KBM-7 (cell line): ENCODE measurements at regions not wholly inside any gene's neighbourhood (a gene's known extent, or its start where the extent isn't known, plus 50 kb on each side); places are given as distances from the start of the nearest gene placed in this dataset.

ENCODE experiments used
- DNase-seq: peaks from one replicate; pipeline ENCODE4 v3.0.0-alpha.2; 2015
- in situ Hi-C: fragments of 300-500 bp; cut with MboI; formaldehyde crosslinking; loops from 2 replicates; pipeline ENCODE4 v1.14.3; 2020; ENCODE audit warnings: low sequenced_read_pairs, low pct_unique_long_range_greater_than_20kb, mixed read lengths

- in situ Hi-C loops: no loop called here
- DNase-seq: no peak
Measured at GRCh38 chr2:122471753-122472152, 716.3 kb downstream of the TSN start.

DNA sequence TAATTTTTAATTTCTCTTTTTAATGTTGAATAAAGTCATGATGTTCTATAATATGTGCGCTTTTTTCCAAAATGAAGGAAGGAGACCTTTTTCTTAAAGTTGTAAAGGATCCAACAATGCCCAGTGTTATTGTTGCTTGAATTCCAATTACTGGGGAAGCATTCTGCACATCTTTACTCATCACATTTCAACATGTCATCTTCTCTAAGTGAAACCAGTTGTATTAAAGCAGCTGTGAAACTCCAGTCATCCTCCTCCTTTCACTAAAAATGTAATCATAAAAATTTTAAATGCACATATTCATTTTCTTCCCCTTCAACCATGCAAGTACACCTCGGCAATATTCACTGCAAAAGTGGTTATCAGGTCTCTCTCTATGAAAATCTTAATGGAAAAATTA is 722.7 kb downstream of the TSN start:
- in situ Hi-C loops: no loop called here
- DNase-seq: no peak

GRCh38 chr2:122478771-122479170 is 723.3 kb downstream of the TSN start:
- in situ Hi-C loops: no loop called here
- DNase-seq: no peak

DNA sequence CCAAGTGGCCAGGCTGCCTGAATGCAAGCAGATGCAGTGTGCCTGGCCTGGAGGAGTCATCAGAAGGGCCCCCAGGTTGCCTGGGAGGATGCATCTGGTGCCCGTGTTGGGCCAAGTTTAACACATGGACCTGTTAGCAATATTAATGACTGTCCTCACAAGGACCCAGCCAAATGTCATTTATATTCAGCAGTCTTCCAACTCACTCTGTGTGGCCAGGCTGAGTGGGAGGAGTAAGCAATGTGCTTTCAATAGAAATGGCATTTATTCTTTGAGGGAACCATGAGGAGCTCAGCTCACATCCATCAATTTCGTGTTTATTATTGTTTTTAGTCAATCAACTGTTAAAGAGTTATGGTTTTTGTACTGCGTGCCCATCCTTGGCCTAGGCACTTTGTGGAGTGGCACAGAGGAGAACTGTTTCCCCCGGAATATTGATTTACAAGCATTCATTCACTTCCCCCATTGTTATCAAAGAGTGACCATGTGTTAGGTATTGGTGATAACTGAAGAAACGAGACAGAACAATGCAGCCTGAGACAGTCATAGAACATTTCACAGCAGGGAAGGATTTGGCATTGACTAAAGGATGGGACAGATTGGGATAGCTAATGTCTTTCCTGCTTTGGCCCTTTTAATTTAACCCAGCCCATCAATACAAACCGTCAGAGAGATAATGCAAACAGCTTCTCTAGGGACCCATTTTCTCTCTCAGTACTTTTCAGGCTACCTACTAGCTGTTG is 725.2 kb downstream of the TSN start:
- in situ Hi-C loops: no loop called here
- DNase-seq: no peak

GRCh38 chr2:122481244-122481622 is 725.8 kb downstream of the TSN start:
- no peak for DNase-seq
- in situ Hi-C loops: no loop called here

GRCh38 chr2:122481717-122482116 is 726.3 kb downstream of the TSN start:
- no peak for DNase-seq
- in situ Hi-C loops: no loop called here

DNA sequence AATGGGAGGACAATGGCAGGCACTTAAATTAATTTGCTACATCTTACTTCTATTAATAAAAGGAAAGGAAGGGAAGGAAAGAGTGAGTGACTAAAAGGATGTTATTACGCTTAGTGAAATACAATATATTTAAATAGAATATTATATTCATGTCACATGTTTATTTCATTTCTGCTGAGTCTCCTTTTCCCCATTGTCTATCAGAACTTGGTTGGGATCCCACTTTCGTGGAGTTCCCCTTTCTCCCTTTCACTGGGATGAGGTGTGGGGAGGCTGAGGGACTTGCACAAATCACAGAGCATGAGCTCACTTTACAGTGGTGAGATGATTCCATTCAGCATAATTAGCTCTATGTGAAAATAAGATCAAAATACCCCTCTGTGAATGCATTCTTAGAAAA is 730.6 kb downstream of the TSN start:
- in situ Hi-C loops: no loop called here
- DNase-seq: no peak

DNA sequence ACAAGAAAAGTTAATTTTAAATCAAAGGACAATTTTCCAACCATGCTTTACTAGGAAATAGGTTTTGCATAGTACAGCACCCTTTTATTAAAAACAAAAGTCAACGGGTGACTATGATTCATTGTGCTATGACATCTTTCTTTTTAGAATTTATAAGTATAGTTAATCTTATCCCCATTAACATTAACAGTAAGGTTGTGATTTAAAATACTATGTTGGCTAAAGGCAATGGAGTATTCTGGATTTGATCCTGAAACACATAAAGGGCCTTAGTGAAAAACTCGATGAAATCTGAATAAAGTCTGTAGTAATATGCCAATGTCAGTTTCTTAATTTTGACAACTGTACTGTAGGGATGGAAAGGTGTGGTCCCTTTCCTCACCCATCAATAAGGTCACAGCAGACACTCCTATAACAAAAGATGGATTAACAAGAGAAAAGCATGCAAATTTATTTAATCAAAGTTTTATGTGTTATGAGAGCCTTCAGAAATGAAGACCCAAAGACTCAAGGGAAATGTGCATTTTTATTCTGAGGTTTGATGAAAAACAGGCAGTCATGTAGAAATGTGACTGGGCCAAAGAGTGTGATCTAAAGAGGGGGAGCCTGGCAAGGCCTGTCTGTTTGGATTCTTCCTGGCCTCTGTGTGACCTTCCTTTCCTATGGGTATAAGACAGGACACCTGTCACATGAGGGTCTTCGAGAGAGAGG is 731.4 kb downstream of the TSN start:
- in situ Hi-C loops: no loop called here
- DNase-seq: no peak

DNA sequence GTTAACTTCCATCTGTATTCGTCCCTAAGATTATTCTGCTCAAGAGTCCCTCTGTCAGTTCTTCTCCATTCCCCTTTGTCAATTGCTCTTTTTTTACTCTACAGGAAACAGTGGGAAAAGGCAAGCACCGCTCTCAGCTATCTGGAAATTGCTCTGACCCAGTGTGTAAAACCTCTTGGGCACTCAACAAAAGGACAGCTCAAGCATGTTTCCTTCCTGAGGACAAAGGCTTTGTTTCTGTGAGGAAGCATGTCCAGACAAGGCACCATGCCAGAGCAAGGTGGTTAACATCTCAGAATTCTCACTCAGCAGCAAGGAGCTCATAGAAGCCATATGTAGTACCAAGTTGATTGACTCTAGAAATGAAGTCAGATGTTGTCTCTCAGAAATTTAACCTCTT is 735.6 kb downstream of the TSN start:
- DNase-seq: peak; percentile 54

DNA sequence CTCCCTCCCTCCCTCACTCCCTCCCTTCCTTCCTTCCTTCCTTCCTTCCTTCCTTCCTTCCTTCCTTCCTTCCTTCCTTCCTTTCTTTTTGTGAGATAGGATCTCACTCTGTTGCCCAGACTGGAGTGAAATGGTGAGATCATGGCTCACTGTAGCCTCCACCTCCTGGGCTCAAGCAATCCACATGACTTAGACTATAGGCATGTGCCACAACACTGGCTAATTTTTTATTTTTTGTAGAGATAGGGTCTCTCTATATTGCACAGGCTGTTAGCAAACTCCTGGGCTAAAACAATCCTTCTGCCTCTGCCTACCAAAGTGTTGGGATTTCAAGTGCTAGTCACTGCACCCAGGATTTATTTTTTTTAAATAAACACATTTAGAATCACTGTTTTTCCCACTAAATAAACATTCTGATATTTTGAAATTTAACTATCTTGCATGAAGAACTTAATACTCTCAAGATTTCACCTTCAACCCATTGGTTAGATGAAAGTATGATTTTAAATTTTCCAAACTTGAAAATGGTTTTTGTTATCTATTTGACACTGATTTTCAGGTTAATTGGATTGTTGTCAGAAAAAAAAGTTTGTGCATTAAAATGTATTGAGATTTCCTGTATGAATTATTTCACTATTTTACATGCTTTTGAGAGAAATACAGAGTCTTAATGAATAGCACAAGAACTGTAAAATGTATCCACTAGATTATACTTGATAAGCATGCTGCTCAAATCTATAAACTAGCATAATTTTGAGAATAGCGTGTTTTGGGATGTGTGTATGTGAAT is 745.1 kb downstream of the TSN start:
- in situ Hi-C loops: no loop called here
- DNase-seq: no peak

More for the DNA sequence above, 735.6 kb downstream of the TSN start:
- in situ Hi-C loops: no loop called here

DNA sequence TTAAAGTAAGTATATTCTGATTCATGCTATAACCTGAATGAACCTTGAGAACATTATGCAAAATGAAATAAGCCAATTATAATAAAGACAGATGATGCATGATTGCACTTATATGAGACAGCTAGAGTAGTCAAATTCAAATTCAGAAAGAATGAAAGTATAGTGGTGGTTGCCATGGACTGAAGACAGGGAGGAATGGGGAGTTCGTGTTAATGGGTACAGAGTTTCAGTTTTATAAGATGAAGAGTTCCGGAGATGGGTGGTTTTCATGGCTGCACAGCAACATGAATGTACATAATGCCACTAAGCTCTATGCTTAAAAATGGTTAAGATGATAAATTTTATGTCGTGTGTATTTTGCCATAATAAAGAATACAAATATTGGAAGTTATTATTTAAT is 751.2 kb downstream of the TSN start:
- in situ Hi-C loops: no loop called here
- no peak for DNase-seq

GRCh38 chr2:122507261-122507660 is 751.8 kb downstream of the TSN start:
- in situ Hi-C loops: no loop called here
- no peak for DNase-seq

- in situ Hi-C loops: no loop called here
- no peak for DNase-seq
Measured at GRCh38 chr2:122512091-122512490, 756.6 kb downstream of the TSN start.

- in situ Hi-C loops: no loop called here
- no peak for DNase-seq
Measured at GRCh38 chr2:122514451-122514996, 759.1 kb downstream of the TSN start.

GRCh38 chr2:122515731-122516290 is 760.4 kb downstream of the TSN start:
- no peak for DNase-seq

GRCh38 chr2:122516775-122517174 is 761.3 kb downstream of the TSN start:
- DNase-seq: no peak
- in situ Hi-C loops: no loop called here

More at GRCh38 chr2:122515731-122516290, 760.4 kb downstream of the TSN start:
- in situ Hi-C loops: no loop called here

DNA sequence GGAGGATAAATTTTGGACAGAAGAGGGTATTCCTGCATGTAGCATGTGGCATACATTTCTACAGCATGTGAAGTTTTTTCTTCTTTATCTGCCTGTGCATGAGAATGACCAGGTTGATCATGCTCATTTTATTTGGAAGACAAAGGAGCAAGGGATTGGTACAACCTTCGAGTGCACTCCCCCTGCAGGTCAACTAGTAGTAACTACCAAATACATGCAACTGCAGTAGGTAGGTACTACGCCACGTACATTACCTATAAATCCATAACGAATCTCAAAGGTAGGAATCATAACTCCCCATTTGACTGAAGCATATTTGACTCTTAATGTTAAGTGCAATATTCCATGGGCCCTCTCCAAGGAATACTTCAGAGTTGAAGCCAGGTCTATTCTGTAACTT is 763.9 kb downstream of the TSN start:
- DNase-seq: no peak
- in situ Hi-C loops: no loop called here

DNA sequence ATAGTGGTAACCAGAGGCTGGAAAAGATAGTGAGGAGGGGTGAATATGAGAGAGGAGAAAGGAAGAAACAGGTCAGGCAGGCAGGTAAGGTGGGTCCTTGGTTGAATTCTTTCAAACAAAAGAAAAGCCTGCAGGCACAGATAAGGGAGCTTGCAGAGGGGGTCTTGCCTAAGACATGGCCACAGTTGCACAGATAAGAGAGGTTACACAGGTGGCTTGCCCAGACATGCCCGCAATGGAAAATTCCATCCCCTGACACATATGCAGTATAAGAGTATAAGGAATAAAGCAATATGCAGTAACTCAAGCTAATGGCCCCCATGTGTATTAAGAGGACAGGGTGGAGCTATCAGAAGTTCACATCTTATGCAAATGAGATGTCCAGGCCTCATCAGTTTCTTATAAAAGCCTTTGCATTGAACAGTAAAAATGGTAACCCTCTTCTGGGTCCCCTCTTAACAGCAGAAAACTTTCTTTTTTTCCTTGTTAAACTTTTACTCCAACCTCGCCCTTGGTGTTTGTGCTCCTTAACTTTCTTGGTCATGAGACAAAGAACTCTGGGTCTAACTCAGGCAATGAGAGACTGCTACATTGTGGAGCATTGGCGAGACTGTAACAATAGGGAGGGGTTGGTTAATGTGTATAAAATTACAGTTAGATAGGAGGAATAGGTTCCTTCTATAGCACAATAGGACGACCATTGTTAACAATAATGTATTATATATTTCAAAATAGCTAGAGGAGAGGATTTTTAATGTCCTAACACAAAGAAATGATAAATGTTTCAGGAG is 764.6 kb downstream of the TSN start:
- in situ Hi-C loops: no loop called here
- DNase-seq: peak; percentile 28

DNA sequence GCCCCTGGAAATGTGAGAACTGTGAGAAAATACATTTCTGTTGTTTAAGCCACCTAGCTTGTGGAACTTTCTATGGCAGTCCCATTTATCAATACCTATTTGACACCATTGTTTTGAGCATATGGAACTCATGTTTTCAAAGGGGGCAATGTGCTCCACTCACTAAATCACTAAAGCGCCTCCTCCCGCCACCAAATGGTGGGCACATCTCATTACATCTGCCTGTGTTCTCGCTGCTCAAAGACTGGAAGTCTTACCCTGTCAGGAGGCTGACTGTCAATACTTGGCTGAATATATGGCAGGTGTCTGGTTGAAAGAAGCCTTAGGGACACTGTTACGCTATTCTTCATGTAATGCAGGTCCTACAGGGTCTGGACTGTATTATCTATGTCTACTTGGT is 767.7 kb downstream of the TSN start:
- in situ Hi-C loops: no loop called here
- DNase-seq: no peak
